Pons (tissue), 1 donor: ENCODE measurements at regions not wholly inside any gene's neighbourhood (a gene's known extent, or its start where the extent isn't known, plus 50 kb on each side); places are given as distances from the start of the nearest gene placed in this dataset.
A peak's percentile ranks its signal among the peaks of the same experiment; 100 is the strongest.

ENCODE experiments used
- DNase-seq: peaks from one replicate; pipeline ENCODE4 v3.0.0-alpha.2; 2016; ENCODE audit warnings: low spot score

DNA sequence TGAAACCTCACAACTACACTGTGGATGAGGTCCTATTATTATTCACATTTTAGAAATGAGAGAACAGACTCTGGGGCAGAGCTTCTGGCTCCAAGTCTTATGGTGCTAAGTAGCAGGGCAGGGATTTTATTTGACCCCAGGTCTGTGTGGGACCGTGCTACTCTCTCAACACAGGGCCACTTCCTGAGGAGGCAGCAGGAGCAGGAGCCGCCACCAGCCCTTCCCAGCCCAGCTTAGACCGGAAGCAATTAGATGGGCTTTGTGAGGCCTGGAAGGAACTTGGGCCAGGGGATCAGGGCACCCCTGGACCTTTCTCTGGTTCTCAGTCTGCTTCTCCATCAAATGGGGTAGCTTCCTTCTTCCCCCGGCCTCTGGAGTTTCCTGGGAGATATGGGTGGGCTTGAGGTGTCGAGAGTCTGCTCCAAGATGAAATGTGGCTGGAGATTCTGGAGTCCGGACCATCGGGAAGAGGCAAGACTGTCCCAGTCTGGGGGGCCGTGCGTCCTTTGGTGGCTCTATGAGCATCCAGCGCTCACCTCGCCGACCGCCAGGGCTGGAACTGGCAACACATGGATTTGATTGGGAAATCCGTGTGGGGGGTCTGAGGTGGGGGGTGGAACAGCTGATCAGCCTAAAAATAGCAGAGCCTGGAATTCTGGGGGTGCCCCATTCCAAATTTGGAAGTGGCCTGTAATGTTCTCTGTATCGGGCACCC lies 136.8 kb downstream of the FOXD2 start:
- no peak for DNase-seq

GRCh38 chr1:47575855-47576757 lies 138.3 kb downstream of the FOXD2 start:
- no peak for DNase-seq

DNA sequence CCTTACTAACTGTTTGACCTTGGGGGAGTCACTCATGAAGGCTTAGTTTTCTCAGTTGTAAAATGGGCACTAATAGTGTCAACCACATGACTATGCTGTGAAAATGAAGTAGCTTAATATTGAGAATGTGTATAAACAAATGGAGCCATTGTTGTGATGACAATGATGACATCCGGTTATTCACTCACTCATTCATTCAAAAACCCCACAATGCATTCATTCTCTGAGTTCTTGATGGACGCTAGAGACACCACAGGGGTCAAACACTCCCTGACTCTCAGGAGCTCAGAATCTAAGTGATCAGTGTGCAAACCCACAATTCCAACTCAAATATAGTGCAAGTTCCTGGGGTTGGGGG lies 138.9 kb downstream of the FOXD2 start:
- peak; percentile 60 for DNase-seq

DNA sequence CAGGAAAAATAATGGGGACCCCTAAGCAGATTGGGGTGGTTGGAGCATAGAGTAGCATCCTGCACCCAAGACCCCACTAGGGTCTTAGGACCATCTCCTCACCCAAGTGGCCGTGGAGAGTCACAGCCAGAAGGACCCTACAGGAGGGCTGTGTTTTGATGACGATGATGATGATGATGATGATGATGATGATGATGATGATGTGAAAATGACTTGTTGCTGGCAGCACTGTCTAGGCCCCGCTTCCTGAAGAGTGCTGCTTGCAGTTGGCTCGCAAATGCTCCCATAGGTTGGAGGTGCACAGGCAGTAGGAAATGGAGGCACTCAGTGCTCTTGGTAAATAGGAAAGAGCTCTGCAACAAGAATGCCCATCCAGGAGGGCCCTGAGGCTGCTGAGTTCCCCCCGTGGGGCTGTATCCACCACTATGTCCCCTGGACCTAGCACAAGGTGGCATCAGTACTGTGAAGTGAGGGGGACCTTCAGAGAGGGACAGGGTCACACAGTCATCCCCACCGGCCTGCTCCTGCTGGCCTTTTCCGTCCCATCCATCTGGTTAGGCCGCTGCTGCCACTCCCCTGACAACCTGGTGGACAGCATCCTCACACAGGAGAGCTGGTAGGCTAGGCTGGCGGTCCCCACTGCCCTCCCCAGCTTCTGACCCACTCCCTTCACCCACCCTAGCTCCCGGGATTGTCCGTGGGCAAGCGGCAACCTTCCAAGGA lies 139.6 kb downstream of the FOXD2 start:
- no peak for DNase-seq

GRCh38 chr1:47578026-47578720 lies 140.3 kb downstream of the FOXD2 start:
- DNase-seq: peak; percentile 85

DNA sequence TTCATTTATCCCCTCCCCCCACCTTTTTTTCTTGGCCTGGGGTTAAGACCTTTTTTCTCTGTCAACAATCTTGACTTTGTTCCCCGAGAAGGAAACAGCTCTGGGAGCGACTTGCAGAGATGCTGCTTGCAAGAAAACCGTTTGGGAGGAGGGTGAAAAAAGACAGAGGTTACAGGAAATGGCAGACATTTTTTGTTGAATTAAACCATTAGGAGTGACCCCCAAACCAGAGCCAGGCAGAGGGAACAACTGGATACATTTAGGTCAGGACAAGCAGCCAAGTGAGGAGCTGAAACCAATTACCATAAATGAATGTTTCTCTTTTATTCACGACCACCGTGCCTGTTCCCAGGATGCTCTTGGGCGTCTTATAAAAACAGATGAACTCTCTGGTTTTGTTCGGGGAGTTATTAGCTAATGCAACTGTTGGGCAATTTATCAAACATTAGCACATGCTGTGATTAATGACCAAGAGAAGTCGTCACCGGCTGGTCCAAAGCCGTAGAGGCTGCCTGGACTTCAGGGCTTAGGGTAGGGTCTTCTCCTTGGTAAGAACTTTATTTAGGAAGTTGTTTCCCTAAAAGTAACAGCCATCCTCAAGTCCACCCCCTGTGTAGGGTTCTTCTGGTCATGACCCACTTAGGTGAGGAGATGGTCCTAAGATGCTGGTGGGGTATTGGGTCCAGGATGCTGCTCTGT lies 141.0 kb downstream of the FOXD2 start:
- no peak for DNase-seq

GRCh38 chr1:47579809-47580208 lies 142.0 kb downstream of the FOXD2 start:
- DNase-seq: no peak

DNA sequence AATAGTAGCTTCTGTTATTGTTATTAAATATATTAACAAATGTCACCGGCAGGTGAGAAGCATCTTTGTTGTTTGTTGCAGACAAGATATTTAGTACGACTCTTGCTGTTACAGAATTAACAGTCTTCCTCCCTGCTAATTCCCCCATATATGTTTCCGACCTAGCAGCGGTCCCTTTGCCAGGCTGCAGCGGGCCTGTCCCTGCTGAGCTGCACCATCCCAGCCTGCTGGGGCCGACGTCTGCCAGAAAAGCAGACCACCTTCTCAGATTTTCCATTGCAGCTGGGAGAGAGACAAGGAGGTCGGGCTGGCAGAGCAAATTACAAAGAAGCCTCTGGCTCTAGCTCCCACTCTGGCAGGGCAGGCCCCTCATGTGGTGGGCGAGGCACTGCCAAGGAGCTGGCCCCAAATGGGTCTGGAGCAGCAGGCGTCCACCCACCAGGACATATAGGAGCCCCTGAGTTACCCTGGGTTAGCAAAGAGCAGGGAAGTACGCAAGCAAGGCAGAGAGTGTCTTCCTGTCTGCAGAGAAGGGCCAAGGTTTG lies 142.7 kb downstream of the FOXD2 start:
- no peak for DNase-seq

GRCh38 chr1:47582891-47583608 lies 145.2 kb downstream of the FOXD2 start:
- DNase-seq: no peak

- DNase-seq: no peak
Measured at GRCh38 chr1:47584249-47584648, 146.4 kb downstream of the FOXD2 start.

- no peak for DNase-seq
Measured at GRCh38 chr1:47585141-47585902, 147.5 kb downstream of the FOXD2 start.

GRCh38 chr1:47587891-47588582 lies 150.2 kb downstream of the FOXD2 start:
- DNase-seq: no peak

DNA sequence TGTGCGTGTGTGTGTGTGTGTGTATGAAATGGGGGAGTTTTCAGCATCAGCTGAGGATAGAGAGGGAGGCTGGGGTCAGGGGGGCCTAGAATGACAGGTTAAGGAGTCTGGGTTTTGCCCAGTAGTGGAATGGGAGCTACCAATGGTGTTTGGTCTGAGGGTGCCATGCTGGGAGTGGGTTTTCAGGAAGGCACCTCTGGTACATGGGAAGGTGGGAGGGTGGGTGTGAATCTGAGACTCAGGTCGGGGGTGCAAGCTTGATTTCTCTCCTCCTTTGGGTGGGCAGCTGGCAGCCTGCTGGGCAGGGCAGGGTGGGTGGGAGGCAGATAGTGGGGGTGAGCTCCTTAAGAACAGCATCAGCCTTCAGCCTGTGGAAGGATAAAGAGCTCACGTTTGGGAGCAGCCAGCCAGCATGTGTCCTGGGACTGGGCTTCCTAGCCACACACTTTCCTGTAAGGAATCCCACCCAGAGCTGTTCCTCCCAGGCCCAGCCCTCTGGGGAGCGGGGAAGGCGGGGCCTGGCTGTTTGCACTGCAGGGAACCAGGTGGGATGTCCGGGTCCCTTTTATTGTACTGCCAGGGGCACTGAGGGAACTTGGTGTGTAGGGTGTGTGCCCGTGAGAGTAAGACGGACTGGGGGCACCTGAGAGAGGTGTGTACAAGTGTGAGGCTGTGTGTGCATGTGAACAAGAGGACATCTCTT lies 152.8 kb downstream of the FOXD2 start:
- DNase-seq: no peak

- no peak for DNase-seq
Measured at GRCh38 chr1:47591801-47592200, 154.0 kb downstream of the FOXD2 start.

- no peak for DNase-seq
Measured at GRCh38 chr1:47592296-47593012, 154.6 kb downstream of the FOXD2 start.

- DNase-seq: no peak
Measured at GRCh38 chr1:47593013-47593568, 155.2 kb downstream of the FOXD2 start.

GRCh38 chr1:47593598-47594285 lies 155.9 kb downstream of the FOXD2 start:
- no peak for DNase-seq
